Esophagus muscularis mucosa (tissue), 4 donors: ENCODE measurements at regions not wholly inside any gene's neighbourhood (a gene's known extent, or its start where the extent isn't known, plus 50 kb on each side); places are given as distances from the start of the nearest gene placed in this dataset.

ENCODE experiments used
- DNase-seq: peaks from one replicate; pipeline ENCODE4 v3.0.0-alpha.2; 2017; ENCODE audit errors: extremely low spot score
- H3K27ac ChIP-seq, 4 donors: fragments of 200-600 bp; sonication (generic); replicated peaks in 1 of 4; 1 replicate in 3 of 4; 2 replicates in 1 of 4; pipeline ENCODE4 v1.5.1; 2016 to 2019; ENCODE audit warnings: mild to moderate bottlenecking in 1 of 4
- H3K27me3 ChIP-seq, 4 donors: fragments of 200-600 bp; sonication (generic); one replicate each; pipeline versions ENCODE4 v1.5.1 to v1.6.0; 2016 to 2019
- H3K36me3 ChIP-seq, 4 donors: fragments of 200-600 bp; sonication (generic); one replicate each; pipeline ENCODE4 v1.5.1; 2016 to 2019
- H3K4me1 ChIP-seq, 4 donors: fragments of 200-600 bp; sonication (generic); one replicate each; pipeline ENCODE4 v1.5.1; 2016 to 2019
- H3K4me3 ChIP-seq, 4 donors: fragments of 200-600 bp; sonication (generic); 1 replicate in 2 of 4; 2 replicates in 2 of 4; pipeline ENCODE4 v1.5.1; 2016 to 2019; ENCODE audit warnings: mild to moderate bottlenecking in 4 of 4, moderate library complexity in 1 of 4
- H3K9me3 ChIP-seq, 4 donors: fragments of 200-600 bp; sonication (generic); 1 replicate in 3 of 4; 2 replicates in 1 of 4; pipeline ENCODE4 v1.5.1; 2016 to 2019
- EP300 ChIP-seq: sonication (generic); formaldehyde crosslinking; IDR thresholded peaks from one replicate; pipeline ENCODE4 v1.6.1; 2017; ENCODE audit warnings: antibody characterized with exemption
- POLR2A ChIP-seq: fragments of 450-650 bp; IDR thresholded peaks from one replicate; pipeline ENCODE4 v1.6.1; 2017; ENCODE audit warnings: antibody characterized with exemption, moderate library complexity, mild to moderate bottlenecking, low read depth
- POLR2AphosphoS5 ChIP-seq, 2 donors: sonication (generic); formaldehyde crosslinking; IDR thresholded peaks; one replicate each; pipeline ENCODE4 v1.6.1; 2017; ENCODE audit warnings: antibody characterized with exemption in 2 of 2
- WGBS: methylation state at CpG from one replicate; pipeline ENCODE4 v1.1.5; 2018; 5-methylcytosine and 5-hydroxymethylcytosine counted together
- intact Hi-C: fragments of 100-400 bp; cut with DNase I; formaldehyde crosslinking; loops from one replicate; pipeline ENCODE4 v1.15.1; 2023
- TF ChIP-seq, protein P1 (sequence below), 3 experiments: fragments of 200-600 bp in 2 of 3; fragments of 450-650 bp in 1 of 3; sonication (generic) in 2 of 3; IDR thresholded peaks; one replicate each; pipeline ENCODE4 v1.5.1; 2017 to 2019; ENCODE audit warnings: antibody characterized with exemption in 3 of 3, mild to moderate bottlenecking in 2 of 3, moderate library complexity in 1 of 3

DNA sequence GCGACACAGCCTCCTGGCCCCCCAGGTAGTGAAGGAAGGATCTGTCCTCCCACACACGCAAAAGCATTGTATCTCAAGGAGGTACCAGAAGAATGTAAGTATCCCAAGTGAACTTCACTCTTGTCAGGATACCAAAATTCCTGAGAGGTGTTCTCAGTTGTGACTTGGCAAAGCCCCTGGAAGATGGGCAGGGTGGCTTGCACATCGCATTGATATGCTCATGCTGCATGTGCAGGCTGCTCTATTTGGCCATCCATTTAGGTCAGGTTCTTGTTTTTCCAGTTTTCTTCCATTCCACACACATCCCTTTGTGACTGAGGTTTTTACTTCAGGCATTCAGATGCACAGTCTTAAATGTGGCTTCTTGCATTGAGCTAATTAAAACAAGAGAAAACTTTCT, 382.8 kb downstream of the FOXO1 start:
- intact Hi-C loops = no loop called here
- TF ChIP-seq POLR2A (no peak), EP300 (no peak), POLR2AphosphoS5 (IDR thresholded peaks at IDR 0.05) (no peak)
- TF ChIP-seq, protein P1, sequence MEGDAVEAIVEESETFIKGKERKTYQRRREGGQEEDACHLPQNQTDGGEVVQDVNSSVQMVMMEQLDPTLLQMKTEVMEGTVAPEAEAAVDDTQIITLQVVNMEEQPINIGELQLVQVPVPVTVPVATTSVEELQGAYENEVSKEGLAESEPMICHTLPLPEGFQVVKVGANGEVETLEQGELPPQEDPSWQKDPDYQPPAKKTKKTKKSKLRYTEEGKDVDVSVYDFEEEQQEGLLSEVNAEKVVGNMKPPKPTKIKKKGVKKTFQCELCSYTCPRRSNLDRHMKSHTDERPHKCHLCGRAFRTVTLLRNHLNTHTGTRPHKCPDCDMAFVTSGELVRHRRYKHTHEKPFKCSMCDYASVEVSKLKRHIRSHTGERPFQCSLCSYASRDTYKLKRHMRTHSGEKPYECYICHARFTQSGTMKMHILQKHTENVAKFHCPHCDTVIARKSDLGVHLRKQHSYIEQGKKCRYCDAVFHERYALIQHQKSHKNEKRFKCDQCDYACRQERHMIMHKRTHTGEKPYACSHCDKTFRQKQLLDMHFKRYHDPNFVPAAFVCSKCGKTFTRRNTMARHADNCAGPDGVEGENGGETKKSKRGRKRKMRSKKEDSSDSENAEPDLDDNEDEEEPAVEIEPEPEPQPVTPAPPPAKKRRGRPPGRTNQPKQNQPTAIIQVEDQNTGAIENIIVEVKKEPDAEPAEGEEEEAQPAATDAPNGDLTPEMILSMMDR (IDR thresholded peaks at IDR 0.05) = no peak
- no peak overlapping the region for H3K27ac ChIP-seq
- H3K9me3 ChIP-seq = no peaks in the 10 kb centered on the region
- no peak for DNase-seq
- no peaks in the 10 kb centered on the region for H3K4me1 ChIP-seq
- H3K27me3 ChIP-seq = no peaks in the 10 kb centered on the region
- H3K4me3 ChIP-seq = no peak overlapping the region
- WGBS = 87% methylated on average over 3 of the region's 3 CpGs
- H3K36me3 ChIP-seq = no peaks in the 10 kb centered on the region

DNA sequence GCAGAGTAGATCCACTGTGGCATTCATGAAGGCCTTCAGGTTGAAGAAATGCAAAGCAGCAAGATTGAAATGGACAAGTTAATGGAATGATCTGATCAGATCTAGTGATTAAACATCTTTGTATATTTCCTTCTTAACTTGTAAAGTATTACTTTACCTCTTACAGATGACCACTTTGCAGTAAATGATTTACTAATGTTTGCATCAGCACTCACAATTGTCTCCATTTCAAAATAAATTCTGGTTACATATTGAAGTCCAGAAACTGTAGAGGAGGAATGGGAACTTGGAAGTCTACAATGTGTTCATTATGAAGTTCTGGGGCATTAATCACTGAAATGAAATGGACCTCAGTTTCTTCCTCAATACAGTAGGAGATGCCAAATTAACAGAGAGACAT, 380.8 kb downstream of the FOXO1 start:
- no peaks in the 10 kb centered on the region for H3K36me3 ChIP-seq
- H3K27ac ChIP-seq = no peak overlapping the region
- DNase-seq = no peak
- TF ChIP-seq, protein P1 (IDR thresholded peaks at IDR 0.05) = no peak
- no peak for TF ChIP-seq POLR2A
- TF ChIP-seq POLR2AphosphoS5 (IDR thresholded peaks at IDR 0.05) = no peak
- no peak for TF ChIP-seq EP300
- H3K4me3 ChIP-seq = no peak overlapping the region
- H3K9me3 ChIP-seq = no peaks in the 10 kb centered on the region
- intact Hi-C loops = no loop called here
- no peaks in the 10 kb centered on the region for H3K4me1 ChIP-seq
- H3K27me3 ChIP-seq = no peaks in the 10 kb centered on the region

DNA sequence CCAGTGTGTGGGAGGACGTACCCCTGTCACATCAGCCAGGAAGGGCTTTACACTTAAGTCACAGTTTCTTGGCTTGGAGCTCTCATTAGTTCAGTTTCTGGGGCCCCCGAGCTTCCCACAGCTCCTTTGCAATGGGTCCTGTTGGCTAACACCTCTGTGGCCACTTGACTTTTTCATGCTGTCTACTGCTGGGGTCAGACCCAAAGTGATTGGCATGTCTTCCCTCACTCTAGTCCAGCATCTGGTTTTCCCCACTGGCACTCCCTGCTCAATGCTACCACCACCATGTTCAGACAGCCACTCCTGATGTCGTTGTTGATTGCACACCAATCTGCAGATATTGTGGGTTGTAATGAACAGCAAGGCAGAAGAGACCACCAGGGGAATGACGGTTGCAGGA, 379.0 kb downstream of the FOXO1 start:
- TF ChIP-seq POLR2AphosphoS5 (IDR thresholded peaks at IDR 0.05) = no peak
- no peak for TF ChIP-seq EP300
- TF ChIP-seq POLR2A = no peak
- TF ChIP-seq, protein P1 (IDR thresholded peaks at IDR 0.05) = no peak

DNA sequence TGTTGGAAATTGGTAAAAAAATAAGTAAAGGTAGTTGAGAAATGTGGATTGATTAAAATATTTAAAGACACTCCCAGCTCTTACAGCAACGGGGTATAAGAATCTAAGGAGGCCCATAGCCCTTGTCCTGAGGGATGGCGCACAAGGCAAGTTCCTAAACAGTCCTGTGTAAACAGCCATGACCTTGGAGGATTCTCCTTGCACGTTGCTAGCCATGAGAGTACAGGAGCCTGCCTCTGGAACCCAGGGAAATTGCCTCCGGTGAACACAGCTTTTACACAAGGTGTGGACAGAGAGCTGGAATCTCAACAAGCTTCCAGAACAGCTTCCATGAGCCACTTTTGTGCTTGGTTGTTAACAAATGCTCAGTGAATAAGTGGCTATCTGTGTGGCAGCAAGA, 378.2 kb downstream of the FOXO1 start:
- H3K27me3 ChIP-seq = no peaks in the 10 kb centered on the region
- H3K27ac ChIP-seq = no peak overlapping the region
- no peak overlapping the region for H3K4me3 ChIP-seq
- 77% methylated on average over 4 of the region's 4 CpGs for WGBS
- H3K36me3 ChIP-seq = no peaks in the 10 kb centered on the region
- no peak for DNase-seq
- no peaks in the 10 kb centered on the region for H3K9me3 ChIP-seq
- intact Hi-C loops = no loop called here
- TF ChIP-seq POLR2AphosphoS5 (IDR thresholded peaks at IDR 0.05) = no peak
- H3K4me1 ChIP-seq = no peaks in the 10 kb centered on the region

More for the DNA sequence above, 379.0 kb downstream of the FOXO1 start:
- no peaks in the 10 kb centered on the region for H3K27me3 ChIP-seq
- H3K4me3 ChIP-seq = no peak overlapping the region
- 94% methylated on average over 4 of the region's 4 CpGs for WGBS
- H3K9me3 ChIP-seq = no peaks in the 10 kb centered on the region
- H3K4me1 ChIP-seq = no peaks in the 10 kb centered on the region
- no peak overlapping the region for H3K27ac ChIP-seq
- DNase-seq = no peak
- intact Hi-C loops = no loop called here
- no peaks in the 10 kb centered on the region for H3K36me3 ChIP-seq

DNA sequence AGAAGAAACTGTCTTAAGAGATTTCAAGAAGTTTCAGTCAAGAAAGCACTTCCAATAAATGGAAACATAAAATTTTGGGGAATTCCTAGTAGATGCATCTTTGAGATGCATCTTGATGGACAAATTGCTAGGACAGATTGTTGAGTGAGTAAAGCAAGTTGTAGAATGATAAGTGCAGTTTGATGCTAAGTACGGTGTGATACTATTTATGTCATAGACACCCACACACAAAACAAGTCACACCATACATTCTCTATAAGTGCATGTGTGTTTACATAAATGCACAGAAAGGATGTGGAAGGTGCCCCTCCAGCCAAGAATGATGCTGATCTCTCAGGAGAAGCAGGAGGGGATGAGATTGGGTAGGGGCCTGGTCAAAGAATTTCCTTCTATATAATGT, 375.7 kb downstream of the FOXO1 start:
- H3K36me3 ChIP-seq = no peaks in the 10 kb centered on the region
- DNase-seq = no peak
- TF ChIP-seq, protein P1 (IDR thresholded peaks at IDR 0.05) = no peak
- WGBS = 92% methylated on average over 1 of the region's 1 CpG
- H3K4me3 ChIP-seq = no peak overlapping the region
- H3K4me1 ChIP-seq = no peaks in the 10 kb centered on the region
- intact Hi-C loops = no loop called here
- H3K27ac ChIP-seq = no peak overlapping the region
- H3K9me3 ChIP-seq = peaks cover 0 to 6% (median 1%) of the 10 kb centered on the region in 4 donors
- H3K27me3 ChIP-seq = no peaks in the 10 kb centered on the region
